CD14-positive monocyte (primary cell): ENCODE measurements at regions not wholly inside any gene's neighbourhood (a gene's known extent, or its start where the extent isn't known, plus 50 kb on each side); places are given as distances from the start of the nearest gene placed in this dataset.

Experiments used
- DNase-seq, 3 donors: peaks; one replicate each; pipeline ENCODE4 v3.0.0-alpha.2; 2011 to 2022
- H2AFZ ChIP-seq: 2 replicates; pipeline ENCODE4 v1.6.0; 2012; ENCODE audit warnings: mild to moderate bottlenecking, low read depth, low read length, inconsistent platforms; ENCODE audit not compliant: insufficient read depth, poor library complexity, severe bottlenecking
- H3K27ac ChIP-seq, 2 donors: 1 replicate in 1 of 2; 2 replicates in 1 of 2; pipeline ENCODE4 v1.5.1; 2012 to 2013; ENCODE audit warnings: low read length in 2 of 2, control low read depth in 1 of 2, inconsistent platforms in 1 of 2, low read depth in 1 of 2, mild to moderate bottlenecking in 1 of 2
- H3K27me3 ChIP-seq, 2 donors: one replicate each; pipeline versions ENCODE4 v1.6.0 to v1.6.1; 2011 to 2013; ENCODE audit warnings: low read length in 2 of 2; ENCODE audit not compliant: control insufficient read depth in 2 of 2, insufficient read depth in 2 of 2
- H3K36me3 ChIP-seq, 2 donors: replicated peaks in 1 of 2; 1 replicate in 1 of 2; 2 replicates in 1 of 2; pipeline versions ENCODE4 v1.5.1 to v1.6.1; 2012 to 2013; ENCODE audit warnings: low read length in 2 of 2, control low read depth in 1 of 2, inconsistent platforms in 1 of 2, mild to moderate bottlenecking in 1 of 2; ENCODE audit not compliant: insufficient read depth in 2 of 2, control insufficient read depth in 1 of 2
- H3K4me1 ChIP-seq, 2 donors: 1 replicate in 1 of 2; 2 replicates in 1 of 2; pipeline versions ENCODE4 v1.5.1 to v1.6.1; 2012 to 2013; ENCODE audit warnings: low read length in 2 of 2, control low read depth in 1 of 2, inconsistent platforms in 1 of 2, mild to moderate bottlenecking in 1 of 2, moderate library complexity in 1 of 2; ENCODE audit not compliant: insufficient read depth in 2 of 2, control insufficient read depth in 1 of 2
- H3K4me2 ChIP-seq: replicated peaks from 2 replicates; pipeline ENCODE3; 2012; ENCODE audit warnings: low read length, moderate library complexity, mild to moderate bottlenecking; ENCODE audit not compliant: poor library complexity, severe bottlenecking; ENCODE audit errors: extremely low read depth
- H3K4me3 ChIP-seq, 3 experiments: fragments of 200-600 bp in 1 of 3; sonication (generic) in 1 of 3; replicated peaks in 1 of 3; 1 replicate in 2 of 3; 2 replicates in 1 of 3; pipeline ENCODE4 v1.5.1; 2011 to 2013; ENCODE audit warnings: low read length in 3 of 3, mild to moderate bottlenecking in 3 of 3, control low read depth in 2 of 3, low read depth in 2 of 3, inconsistent platforms in 1 of 3, moderate library complexity in 1 of 3
- H3K79me2 ChIP-seq: 2 replicates; pipeline ENCODE4 v1.6.0; 2012; ENCODE audit warnings: mild to moderate bottlenecking, control low read depth, inconsistent platforms, low read length, moderate library complexity; ENCODE audit not compliant: insufficient read depth
- H3K9ac ChIP-seq: 2 replicates; pipeline ENCODE4 v1.6.0; 2017; ENCODE audit warnings: low read length, mild to moderate bottlenecking; ENCODE audit not compliant: insufficient read depth, poor library complexity, severe bottlenecking
- H3K9me3 ChIP-seq, 2 donors: replicated peaks in 1 of 2; 1 replicate in 1 of 2; 2 replicates in 1 of 2; pipeline versions ENCODE4 v1.5.1 to v1.6.1; 2012 to 2013; ENCODE audit warnings: low read length in 2 of 2, control low read depth in 1 of 2; ENCODE audit not compliant: control insufficient read depth in 1 of 2, insufficient read depth in 1 of 2
- H4K20me1 ChIP-seq: 2 replicates; pipeline ENCODE4 v1.6.0; 2012; ENCODE audit warnings: mild to moderate bottlenecking, low read length, control low read depth, moderate library complexity; ENCODE audit not compliant: insufficient read depth
- H3K27ac Mint-ChIP-seq, 7 donors: one replicate each; pipeline ENCODE4 v1.8.0; 2020; ENCODE audit warnings: mild to moderate bottlenecking in 7 of 7, mixed read lengths in 7 of 7, moderate library complexity in 6 of 7, inconsistent platforms in 2 of 7
- H3K27me3 Mint-ChIP-seq, 3 donors: one replicate each; pipeline ENCODE4 v1.8.0; 2021 to 2022; ENCODE audit warnings: low read depth in 3 of 3, mild to moderate bottlenecking in 3 of 3, mixed read lengths in 3 of 3, moderate library complexity in 3 of 3, inconsistent platforms in 1 of 3
- H3K36me3 Mint-ChIP-seq, 2 donors: one replicate each; pipeline ENCODE4 v1.8.0; 2020; ENCODE audit warnings: mixed read lengths in 2 of 2, inconsistent platforms in 1 of 2, mild to moderate bottlenecking in 1 of 2
- H3K4me1 Mint-ChIP-seq: one replicate; pipeline ENCODE4 v1.8.0; 2020; ENCODE audit warnings: mild to moderate bottlenecking, mixed read lengths
- H3K4me3 Mint-ChIP-seq, 2 donors: one replicate each; pipeline ENCODE4 v1.8.0; 2020; ENCODE audit warnings: mild to moderate bottlenecking in 2 of 2, mixed read lengths in 2 of 2, moderate library complexity in 1 of 2
- H3K9me3 Mint-ChIP-seq, 7 donors: one replicate each; pipeline ENCODE4 v1.8.0; 2020 to 2022; ENCODE audit warnings: mixed read lengths in 7 of 7, mild to moderate bottlenecking in 6 of 7, moderate library complexity in 6 of 7, inconsistent platforms in 2 of 7
- intact Hi-C, 2 donors: fragments of 100-400 bp; cut with micrococcal nuclease; formaldehyde crosslinking; loops; one replicate each; pipeline versions ENCODE4 v1.15.0 to v1.15.1; 2023
- TF ChIP-seq, protein P1 (sequence below): fragments of 200-600 bp; IDR thresholded peaks from one replicate; pipeline ENCODE4 v1.8.0; 2022; ENCODE audit warnings: antibody characterized with exemption, mild to moderate bottlenecking

DNA sequence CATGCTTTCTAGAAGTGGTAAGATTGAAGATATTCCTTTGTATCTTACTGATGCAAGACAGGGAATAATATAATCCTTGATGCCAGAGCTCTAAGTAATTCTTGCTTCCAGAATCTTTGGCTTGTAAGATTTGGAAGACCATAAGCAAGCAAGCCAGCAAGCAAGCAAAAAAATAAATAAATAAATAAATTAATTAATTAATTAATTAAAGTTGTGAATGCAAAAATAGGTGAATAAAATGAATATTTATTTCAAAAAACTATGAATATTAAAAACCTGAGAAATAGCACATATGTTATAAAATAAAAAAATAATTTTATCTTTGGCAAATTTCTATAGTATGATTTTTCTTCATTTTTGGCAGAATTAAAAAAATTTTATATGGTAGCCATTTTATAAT, 750.2 kb upstream of the ARRDC4 start:
- no peak overlapping the region for H3K4me3 ChIP-seq
- no peak overlapping the region for H3K4me2 ChIP-seq
- H3K27me3 Mint-ChIP-seq, result no peaks in the 10 kb centered on the region
- no peak overlapping the region for H3K27ac ChIP-seq
- no peaks in the 10 kb centered on the region for H3K27me3 ChIP-seq
- H3K36me3 ChIP-seq, result no peaks in the 10 kb centered on the region
- no peaks in the 10 kb centered on the region for H4K20me1 ChIP-seq
- H3K4me3 Mint-ChIP-seq, result no peak overlapping the region
- no peaks in the 10 kb centered on the region for H3K9me3 Mint-ChIP-seq
- intact Hi-C loops, result no loop called here
- no peaks in the 10 kb centered on the region for H3K4me1 ChIP-seq
- H3K9me3 ChIP-seq, result no peaks in the 10 kb centered on the region
- no peak overlapping the region for H3K9ac ChIP-seq
- H2AFZ ChIP-seq, result no peak overlapping the region
- H3K4me1 Mint-ChIP-seq, result no peaks in the 10 kb centered on the region
- H3K27ac Mint-ChIP-seq, result no peak overlapping the region
- no peaks in the 10 kb centered on the region for H3K79me2 ChIP-seq
- TF ChIP-seq, protein P1, sequence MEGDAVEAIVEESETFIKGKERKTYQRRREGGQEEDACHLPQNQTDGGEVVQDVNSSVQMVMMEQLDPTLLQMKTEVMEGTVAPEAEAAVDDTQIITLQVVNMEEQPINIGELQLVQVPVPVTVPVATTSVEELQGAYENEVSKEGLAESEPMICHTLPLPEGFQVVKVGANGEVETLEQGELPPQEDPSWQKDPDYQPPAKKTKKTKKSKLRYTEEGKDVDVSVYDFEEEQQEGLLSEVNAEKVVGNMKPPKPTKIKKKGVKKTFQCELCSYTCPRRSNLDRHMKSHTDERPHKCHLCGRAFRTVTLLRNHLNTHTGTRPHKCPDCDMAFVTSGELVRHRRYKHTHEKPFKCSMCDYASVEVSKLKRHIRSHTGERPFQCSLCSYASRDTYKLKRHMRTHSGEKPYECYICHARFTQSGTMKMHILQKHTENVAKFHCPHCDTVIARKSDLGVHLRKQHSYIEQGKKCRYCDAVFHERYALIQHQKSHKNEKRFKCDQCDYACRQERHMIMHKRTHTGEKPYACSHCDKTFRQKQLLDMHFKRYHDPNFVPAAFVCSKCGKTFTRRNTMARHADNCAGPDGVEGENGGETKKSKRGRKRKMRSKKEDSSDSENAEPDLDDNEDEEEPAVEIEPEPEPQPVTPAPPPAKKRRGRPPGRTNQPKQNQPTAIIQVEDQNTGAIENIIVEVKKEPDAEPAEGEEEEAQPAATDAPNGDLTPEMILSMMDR, result no peak
- DNase-seq, result no peak
- H3K36me3 Mint-ChIP-seq, result no peaks in the 10 kb centered on the region

DNA sequence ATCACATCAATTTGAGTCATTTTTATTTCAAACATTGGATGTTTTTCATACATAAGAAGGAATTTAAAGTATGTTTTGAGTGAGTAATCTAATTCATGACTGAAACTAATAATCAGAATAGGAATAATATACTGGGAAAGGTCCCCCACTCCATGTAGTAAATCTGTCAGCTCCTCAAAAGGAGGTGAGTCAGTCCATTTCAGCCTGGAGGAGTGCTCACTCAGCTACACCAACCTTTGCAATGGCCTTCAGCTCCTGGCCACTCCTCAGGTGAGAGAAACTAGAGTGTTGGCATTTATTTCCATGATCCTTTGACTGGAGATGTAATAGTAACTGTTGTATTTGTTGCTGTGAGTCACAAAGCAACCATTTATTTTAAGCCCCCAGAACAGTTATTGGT, 744.9 kb upstream of the ARRDC4 start:
- no peak overlapping the region for H3K4me3 Mint-ChIP-seq
- H3K9me3 ChIP-seq, result no peaks in the 10 kb centered on the region
- no peaks in the 10 kb centered on the region for H3K36me3 ChIP-seq
- no peaks in the 10 kb centered on the region for H3K4me1 Mint-ChIP-seq
- H2AFZ ChIP-seq, result no peak overlapping the region
- H3K4me3 ChIP-seq, result no peak overlapping the region
- no peaks in the 10 kb centered on the region for H4K20me1 ChIP-seq
- H3K27ac ChIP-seq, result no peak overlapping the region
- no peak for DNase-seq
- H3K9me3 Mint-ChIP-seq, result no peaks in the 10 kb centered on the region
- no peaks in the 10 kb centered on the region for H3K27me3 Mint-ChIP-seq
- H3K27ac Mint-ChIP-seq, result no peak overlapping the region
- TF ChIP-seq, protein P1, result no peak
- no peak overlapping the region for H3K9ac ChIP-seq
- H3K4me1 ChIP-seq, result no peaks in the 10 kb centered on the region
- no peak overlapping the region for H3K4me2 ChIP-seq
- intact Hi-C loops, result no loop called here
- no peaks in the 10 kb centered on the region for H3K36me3 Mint-ChIP-seq
- no peaks in the 10 kb centered on the region for H3K27me3 ChIP-seq
- no peaks in the 10 kb centered on the region for H3K79me2 ChIP-seq
